GM13976 (cell line): ENCODE measurements at regions not wholly inside any gene's neighbourhood (a gene's known extent, or its start where the extent isn't known, plus 50 kb on each side); places are given as distances from the start of the nearest gene placed in this dataset.

Experiments used
- DNase-seq: peaks from one replicate; pipeline ENCODE4 v3.0.0; 2012; ENCODE audit warnings: low spot score
- CTCF ChIP-seq: IDR thresholded peaks from 2 replicates; pipeline ENCODE4 v1.5.1; 2012; ENCODE audit warnings: borderline replicate concordance, mild to moderate bottlenecking; ENCODE audit not compliant: insufficient read depth; ENCODE audit errors: extremely low read depth, missing control alignments, control extremely low read depth
- in situ Hi-C: fragments of 300-500 bp; cut with MboI; formaldehyde crosslinking; loops from one replicate; pipeline ENCODE4 v1.12.0; 2022; ENCODE audit warnings: low sequenced_read_pairs, mixed read lengths, inconsistent platforms; ENCODE audit not compliant: unreplicated experiment

GRCh38 chr5:112023766-112024165, 266.8 kb upstream of the NREP start:
- TF ChIP-seq CTCF: no peak
- in situ Hi-C loops: no loop called here
- no peak for DNase-seq

GRCh38 chr5:112018846-112019245, 261.9 kb upstream of the NREP start:
- no peak for DNase-seq
- no peak for TF ChIP-seq CTCF
- in situ Hi-C loops: no loop called here

GRCh38 chr5:112016980-112017379, 260.0 kb upstream of the NREP start:
- TF ChIP-seq CTCF: no peak
- in situ Hi-C loops: no loop called here
- DNase-seq: no peak

- TF ChIP-seq CTCF: no peak
- DNase-seq: no peak
- in situ Hi-C loops: no loop called here
These were observed 257.9 kb upstream of the NREP start for GRCh38 chr5:112014783-112015395.

GRCh38 chr5:112013660-112014059, 256.7 kb upstream of the NREP start:
- in situ Hi-C loops: no loop called here
- DNase-seq: no peak
- TF ChIP-seq CTCF: no peak

- in situ Hi-C loops: no loop called here
- no peak for DNase-seq
- no peak for TF ChIP-seq CTCF
These were observed 255.1 kb upstream of the NREP start for GRCh38 chr5:112012104-112012503.

DNA sequence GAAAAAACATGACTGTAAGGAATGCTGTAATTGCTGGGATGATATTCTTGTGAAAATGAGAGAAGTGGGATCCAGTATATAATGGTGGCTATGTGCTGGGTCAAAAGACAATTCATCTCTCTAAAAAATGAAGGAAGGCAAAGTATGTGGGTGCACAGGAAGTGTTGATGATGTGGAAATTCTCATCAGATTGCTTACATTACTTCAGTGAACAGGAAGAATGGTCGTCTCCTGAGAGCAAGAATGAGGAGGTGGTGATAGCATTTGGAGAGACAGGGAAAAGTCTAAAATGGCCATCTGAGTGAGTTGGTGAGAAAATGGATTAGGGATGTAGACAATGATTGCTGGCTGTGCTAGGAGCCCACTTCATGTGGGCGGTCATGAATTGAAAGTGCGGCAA, 253.5 kb upstream of the NREP start:
- no peak for TF ChIP-seq CTCF
- in situ Hi-C loops: no loop called here
- DNase-seq: no peak
